ENCODE measurements at regions not wholly inside any gene's neighbourhood (a gene's known extent, or its start where the extent isn't known, plus 50 kb on each side); places are given as distances from the start of the nearest gene placed in this dataset.
"Not testable (repeated sequence)": the region's sequence is repeated elsewhere in the genome, so short reads cannot be mapped to it uniquely, and the experiment has no call there.

GRCh38 chr5:6080930-6081726, 297.2 kb downstream of the MED10 start:
- no peaks in the 10 kb centered on the region for H3K4me1 ChIP-seq
- H3K9me3 ChIP-seq: no peaks in the 10 kb centered on the region
- H3K36me3 ChIP-seq: no peaks in the 10 kb centered on the region
- DNase-seq (no peak), ATAC-seq (no peak)
- intact Hi-C loops (cut with DNase I): no loop called here
- TF ChIP-seq CTCF (IDR thresholded peaks at IDR 0.05): no peak
- no peak overlapping the region for H3K27ac ChIP-seq
- no peaks in the 10 kb centered on the region for H3K27me3 ChIP-seq
- H3K4me3 ChIP-seq: no peak overlapping the region

- TF ChIP-seq CTCF (IDR thresholded peaks at IDR 0.05): no peak
- no peaks in the 10 kb centered on the region for H3K9me3 ChIP-seq
- no peaks in the 10 kb centered on the region for H3K27me3 ChIP-seq
- no peaks in the 10 kb centered on the region for H3K36me3 ChIP-seq
- intact Hi-C loops (cut with DNase I): no loop called here
- no peaks in the 10 kb centered on the region for H3K4me1 ChIP-seq
- no peak overlapping the region for H3K4me3 ChIP-seq
- H3K27ac ChIP-seq: no peak overlapping the region
- ATAC-seq (no peak), DNase-seq (no peak)
Observed at GRCh38 chr5:6080436-6080835, 297.9 kb downstream of the MED10 start.

- no peak overlapping the region for H3K27ac ChIP-seq
- TF ChIP-seq CTCF (IDR thresholded peaks at IDR 0.05): no peak
- no peak overlapping the region for H3K4me3 ChIP-seq
- no peaks in the 10 kb centered on the region for H3K9me3 ChIP-seq
- H3K36me3 ChIP-seq: no peaks in the 10 kb centered on the region
- no peaks in the 10 kb centered on the region for H3K27me3 ChIP-seq
- no peaks in the 10 kb centered on the region for H3K4me1 ChIP-seq
- no peak for ATAC-seq
- no peak for DNase-seq
- intact Hi-C loops (cut with DNase I): no loop called here
Observed at GRCh38 chr5:6078881-6079280, 299.5 kb downstream of the MED10 start.

GRCh38 chr5:6076341-6077239, 301.8 kb downstream of the MED10 start:
- no peak for TF ChIP-seq CTCF (IDR thresholded peaks at IDR 0.05)
- intact Hi-C loops (cut with DNase I): no loop called here
- H3K27me3 ChIP-seq: no peaks in the 10 kb centered on the region
- H3K9me3 ChIP-seq: no peaks in the 10 kb centered on the region
- no peaks in the 10 kb centered on the region for H3K4me1 ChIP-seq
- H3K27ac ChIP-seq: no peak overlapping the region
- no peaks in the 10 kb centered on the region for H3K36me3 ChIP-seq
- ATAC-seq (no peak), DNase-seq (no peak)
- H3K4me3 ChIP-seq: no peak overlapping the region

GRCh38 chr5:6072488-6072887, 305.9 kb downstream of the MED10 start:
- ATAC-seq; H3K9me3 ChIP-seq; H3K27ac ChIP-seq; H3K36me3 ChIP-seq; H3K4me3 ChIP-seq; H3K4me1 ChIP-seq; H3K27me3 ChIP-seq; intact Hi-C loops (cut with DNase I); DNase-seq: not testable (repeated sequence)
